ENCODE measurements at regions not wholly inside any gene's neighbourhood (a gene's known extent, or its start where the extent isn't known, plus 50 kb on each side); places are given as distances from the start of the nearest gene placed in this dataset.

- intact Hi-C loops (cut with micrococcal nuclease; ENCODE audit: unreplicated experiment): no loop called here
- H3K4me1 ChIP-seq (ENCODE audit: insufficient read depth, low read length, poor library complexity, severe bottlenecking): no peaks in the 10 kb centered on the region
- no peak overlapping the region for H3K4me3 ChIP-seq (ENCODE audit: low read depth, low read length, poor library complexity, severe bottlenecking)
- no peak for DNase-seq (ENCODE audit: low spot score)
- H3K9me3 ChIP-seq (ENCODE audit: low read length): no peaks in the 10 kb centered on the region
- H2AFZ ChIP-seq (ENCODE audit: low read length): no peak overlapping the region
- H4K20me1 ChIP-seq (ENCODE audit: insufficient read depth, low read length): no peaks in the 10 kb centered on the region
- no peak overlapping the region for H3K4me2 ChIP-seq (ENCODE audit: low read length)
- no TSS peak for BruUV-seq (replicated peaks)
- ChIA-PET CTCF (ENCODE audit: unreplicated experiment) (no interaction called here), POLR2A (interaction anchor here (1.5 kb wide), 1 partner anchor 9 kb away, joined by 3 read pairs; no protein-coding TSS in a partner anchor)
- TF ChIP-seq CTCF (conservative IDR thresholded peaks at IDR 0.05; ENCODE audit: low read length) (no peak), EZH2phosphoT487 (IDR thresholded peaks at IDR 0.05; ENCODE audit: borderline replicate concordance, low read depth, low read length) (no peak)
- H3K9me2 ChIP-seq (ENCODE audit: insufficient read depth, low read length): no peaks in the 10 kb centered on the region
- no peaks in the 10 kb centered on the region for H3K36me3 ChIP-seq (ENCODE audit: insufficient read depth, low read length)
- no peaks in the 10 kb centered on the region for H3K79me2 ChIP-seq (ENCODE audit: insufficient read depth, low read depth, low read length)
- H3K27ac ChIP-seq (ENCODE audit: low read depth, low read length, poor library complexity, severe bottlenecking): no peak overlapping the region
Measured at GRCh38 chr4:157897855-157898370, 274.9 kb downstream of the GASK1B start.

- H2AFZ ChIP-seq (ENCODE audit: low read length): no peak overlapping the region
- no peak for TF ChIP-seq EZH2phosphoT487 (IDR thresholded peaks at IDR 0.05; ENCODE audit: borderline replicate concordance, low read depth, low read length)
- TF ChIP-seq CTCF (conservative IDR thresholded peaks at IDR 0.05; ENCODE audit: low read length): no peak
- intact Hi-C loops (cut with micrococcal nuclease; ENCODE audit: unreplicated experiment): no loop called here
- no peak overlapping the region for H3K4me3 ChIP-seq (ENCODE audit: low read depth, low read length, poor library complexity, severe bottlenecking)
- H3K4me1 ChIP-seq (ENCODE audit: insufficient read depth, low read length, poor library complexity, severe bottlenecking): no peaks in the 10 kb centered on the region
- H4K20me1 ChIP-seq (ENCODE audit: insufficient read depth, low read length): no peaks in the 10 kb centered on the region
- DNase-seq (ENCODE audit: low spot score): no peak
- no peaks in the 10 kb centered on the region for H3K36me3 ChIP-seq (ENCODE audit: insufficient read depth, low read length)
- ChIA-PET CTCF (ENCODE audit: unreplicated experiment) (no interaction called here), POLR2A (no interaction called here)
- H3K9me2 ChIP-seq (ENCODE audit: insufficient read depth, low read length): no peaks in the 10 kb centered on the region
- BruUV-seq (replicated peaks): no TSS peak
- H3K9me3 ChIP-seq (ENCODE audit: low read length): no peaks in the 10 kb centered on the region
- H3K27ac ChIP-seq (ENCODE audit: low read depth, low read length, poor library complexity, severe bottlenecking): no peak overlapping the region
- no peaks in the 10 kb centered on the region for H3K79me2 ChIP-seq (ENCODE audit: insufficient read depth, low read depth, low read length)
- H3K4me2 ChIP-seq (ENCODE audit: low read length): no peak overlapping the region
Measured at GRCh38 chr4:157896726-157897125, 276.1 kb downstream of the GASK1B start.

- intact Hi-C loops (cut with micrococcal nuclease; ENCODE audit: unreplicated experiment): no loop called here
Measured at GRCh38 chr4:157895205-157895604, 277.6 kb downstream of the GASK1B start.

More at GRCh38 chr4:157895205-157895604, 277.6 kb downstream of the GASK1B start:
- Histone ChIP-seq H3K36me3 (ENCODE audit: insufficient read depth, low read length) (no peaks in the 10 kb centered on the region), H3K9me2 (ENCODE audit: insufficient read depth, low read length) (no peaks in the 10 kb centered on the region), H3K4me3 (ENCODE audit: low read depth, low read length, poor library complexity, severe bottlenecking) (no peak overlapping the region), H3K4me2 (ENCODE audit: low read length) (no peak overlapping the region), H2AFZ (ENCODE audit: low read length) (no peak overlapping the region), H3K9me3 (ENCODE audit: low read length) (no peaks in the 10 kb centered on the region), H4K20me1 (ENCODE audit: insufficient read depth, low read length) (no peaks in the 10 kb centered on the region), H3K79me2 (ENCODE audit: insufficient read depth, low read depth, low read length) (no peaks in the 10 kb centered on the region), H3K27ac (ENCODE audit: low read depth, low read length, poor library complexity, severe bottlenecking) (no peak overlapping the region), H3K4me1 (ENCODE audit: insufficient read depth, low read length, poor library complexity, severe bottlenecking) (no peaks in the 10 kb centered on the region)
- no peak for TF ChIP-seq CTCF (conservative IDR thresholded peaks at IDR 0.05; ENCODE audit: low read length)
- no peak for TF ChIP-seq EZH2phosphoT487 (IDR thresholded peaks at IDR 0.05; ENCODE audit: borderline replicate concordance, low read depth, low read length)
- CTCF ChIA-PET (ENCODE audit: unreplicated experiment): no interaction called here
- DNase-seq (ENCODE audit: low spot score): no peak
- POLR2A ChIA-PET: no interaction called here
- BruUV-seq (replicated peaks): no TSS peak
